ENCODE measurements at regions not wholly inside any gene's neighbourhood (a gene's known extent, or its start where the extent isn't known, plus 50 kb on each side); places are given as distances from the start of the nearest gene placed in this dataset.
"Not testable (repeated sequence)": the region's sequence is repeated elsewhere in the genome, so short reads cannot be mapped to it uniquely, and the experiment has no call there.

GRCh38 chr17:62137734-62138624 is 72.9 kb upstream of the MED13 start:
- H3K27ac ChIP-seq (ENCODE audit: extremely low read length, insufficient read depth, low read length); H3K36me3 ChIP-seq (replicated peaks in 1 of 2; ENCODE audit: control insufficient read depth in 1 of 2, insufficient read depth in 2 of 2, low read length in 2 of 2); BruUV-seq (replicated peaks); H3K4me3 ChIP-seq (replicated peaks in 1 of 3; ENCODE audit: insufficient read depth in 1 of 3, low read depth in 2 of 3, low read length in 3 of 3); H2AFZ ChIP-seq (ENCODE audit: low read length); in situ Hi-C loops (cut with HindIII; ENCODE audit: extremely low pct_ligation_motif_present, low pct_unique_long_range_greater_than_20kb); FAIRE-seq; H3K79me2 ChIP-seq (ENCODE audit: insufficient read depth, low read length); H3K9ac ChIP-seq (ENCODE audit: insufficient read depth, low read depth, low read length); DNase-seq (ENCODE audit: low spot score); H3K4me2 ChIP-seq (ENCODE audit: low read depth, low read length); ATAC-seq; intact Hi-C loops (cut with micrococcal nuclease; ENCODE audit: unreplicated experiment); H3K27me3 ChIP-seq (ENCODE audit: control insufficient read depth in 1 of 2, insufficient read depth in 2 of 2, low read length in 2 of 2); CTCF ChIA-PET (ENCODE audit: low intra/inter-chr PET ratio, low total read pairs); H3K4me1 ChIP-seq (ENCODE audit: insufficient read depth, low read length); H4K20me1 ChIP-seq (ENCODE audit: insufficient read depth, low read length); H3K9me3 ChIP-seq (ENCODE audit: low read length); POLR2A ChIA-PET: not testable (repeated sequence)
- 84% methylated on average over 64 of the region's 92 CpGs for WGBS (ENCODE audit: low lambda C conversion rate)
- 0 out of 2 replicates have a peak, but pooled peaks have one; percentile 11 for TF ChIP-seq NR0B2 (CRISPR knock-in tag; IDR thresholded peaks at IDR 0.05)

- POLR2A ChIA-PET; H2AFZ ChIP-seq (ENCODE audit: low read length); H3K27me3 ChIP-seq (ENCODE audit: control insufficient read depth in 1 of 2, insufficient read depth in 2 of 2, low read length in 2 of 2); FAIRE-seq; H3K9ac ChIP-seq (ENCODE audit: insufficient read depth, low read depth, low read length); intact Hi-C loops (cut with micrococcal nuclease; ENCODE audit: unreplicated experiment); H3K36me3 ChIP-seq (replicated peaks in 1 of 2; ENCODE audit: control insufficient read depth in 1 of 2, insufficient read depth in 2 of 2, low read length in 2 of 2); H4K20me1 ChIP-seq (ENCODE audit: insufficient read depth, low read length); ATAC-seq; H3K27ac ChIP-seq (ENCODE audit: extremely low read length, insufficient read depth, low read length); H3K4me3 ChIP-seq (replicated peaks in 1 of 3; ENCODE audit: insufficient read depth in 1 of 3, low read depth in 2 of 3, low read length in 3 of 3); in situ Hi-C loops (cut with HindIII; ENCODE audit: extremely low pct_ligation_motif_present, low pct_unique_long_range_greater_than_20kb); CTCF ChIA-PET (ENCODE audit: low intra/inter-chr PET ratio, low total read pairs); H3K79me2 ChIP-seq (ENCODE audit: insufficient read depth, low read length); H3K9me3 ChIP-seq (ENCODE audit: low read length); DNase-seq (ENCODE audit: low spot score); H3K4me2 ChIP-seq (ENCODE audit: low read depth, low read length); BruUV-seq (replicated peaks); H3K4me1 ChIP-seq (ENCODE audit: insufficient read depth, low read length): not testable (repeated sequence)
- WGBS (ENCODE audit: low lambda C conversion rate): 85% methylated on average over 28 of the region's 40 CpGs
Measured at GRCh38 chr17:62137013-62137733, 72.1 kb upstream of the MED13 start.

Measured in HepG2 (cell line).